MM.1S (cell line): ENCODE measurements at regions not wholly inside any gene's neighbourhood (a gene's known extent, or its start where the extent isn't known, plus 50 kb on each side); places are given as distances from the start of the nearest gene placed in this dataset.

ENCODE experiments used
- EZH2 ChIP-seq: fragments of 300-600 bp; sonication (generic); optimal IDR thresholded peaks from 2 replicates; pipeline ENCODE3; 2017; ENCODE audit warnings: low read depth, mild to moderate bottlenecking, antibody characterized with exemption, low read length, mixed read lengths
- EZH2phosphoT487 ChIP-seq: fragments of 300-600 bp; sonication (generic); IDR thresholded peaks from 2 replicates; pipeline ENCODE4 v1.6.1; 2018; ENCODE audit warnings: antibody characterized with exemption, low read length
- TF ChIP-seq, protein P1 (sequence below): fragments of 300-600 bp; sonication (generic); IDR thresholded peaks from 2 replicates; pipeline ENCODE4 v1.5.1; 2016; ENCODE audit warnings: antibody characterized with exemption, low read length, mixed read lengths

DNA sequence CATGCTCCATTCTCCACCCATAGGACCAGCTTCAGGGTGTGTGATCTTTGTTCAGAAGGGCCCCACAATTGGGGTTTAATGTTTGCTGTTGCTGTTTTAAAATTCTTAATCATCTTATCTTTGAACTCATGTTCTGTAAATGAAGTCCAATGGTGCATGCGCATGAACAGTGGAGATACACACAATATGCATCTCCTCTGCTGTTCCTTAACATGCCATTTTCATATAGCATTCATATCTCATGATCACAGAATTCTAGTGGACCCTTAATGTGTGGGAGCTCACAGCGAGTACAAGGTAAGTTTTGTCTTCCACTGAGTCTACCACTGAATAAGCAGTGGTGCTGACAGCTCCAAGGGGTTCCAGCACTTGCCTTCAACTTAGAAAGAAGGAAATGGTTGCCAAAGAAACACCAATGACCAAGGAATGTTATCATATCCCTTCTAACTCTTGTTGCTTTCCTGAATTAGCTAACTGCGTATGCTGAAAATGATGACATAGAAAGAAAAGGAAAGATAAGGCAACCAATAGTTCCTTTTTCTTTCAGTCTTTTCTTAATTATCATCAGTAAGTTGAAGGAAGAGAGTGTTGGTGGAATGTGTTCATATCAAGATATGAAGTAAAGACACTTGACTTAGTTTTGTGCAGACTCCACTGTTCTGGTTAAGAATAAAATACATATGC is 149.3 kb upstream of the FOXN2 start:
- TF ChIP-seq, protein P1, sequence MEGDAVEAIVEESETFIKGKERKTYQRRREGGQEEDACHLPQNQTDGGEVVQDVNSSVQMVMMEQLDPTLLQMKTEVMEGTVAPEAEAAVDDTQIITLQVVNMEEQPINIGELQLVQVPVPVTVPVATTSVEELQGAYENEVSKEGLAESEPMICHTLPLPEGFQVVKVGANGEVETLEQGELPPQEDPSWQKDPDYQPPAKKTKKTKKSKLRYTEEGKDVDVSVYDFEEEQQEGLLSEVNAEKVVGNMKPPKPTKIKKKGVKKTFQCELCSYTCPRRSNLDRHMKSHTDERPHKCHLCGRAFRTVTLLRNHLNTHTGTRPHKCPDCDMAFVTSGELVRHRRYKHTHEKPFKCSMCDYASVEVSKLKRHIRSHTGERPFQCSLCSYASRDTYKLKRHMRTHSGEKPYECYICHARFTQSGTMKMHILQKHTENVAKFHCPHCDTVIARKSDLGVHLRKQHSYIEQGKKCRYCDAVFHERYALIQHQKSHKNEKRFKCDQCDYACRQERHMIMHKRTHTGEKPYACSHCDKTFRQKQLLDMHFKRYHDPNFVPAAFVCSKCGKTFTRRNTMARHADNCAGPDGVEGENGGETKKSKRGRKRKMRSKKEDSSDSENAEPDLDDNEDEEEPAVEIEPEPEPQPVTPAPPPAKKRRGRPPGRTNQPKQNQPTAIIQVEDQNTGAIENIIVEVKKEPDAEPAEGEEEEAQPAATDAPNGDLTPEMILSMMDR: no peak
- TF ChIP-seq EZH2 (no peak), EZH2phosphoT487 (no peak)
